Transverse colon (tissue), 3 donors: ENCODE measurements at regions not wholly inside any gene's neighbourhood (a gene's known extent, or its start where the extent isn't known, plus 50 kb on each side); places are given as distances from the start of the nearest gene placed in this dataset.

Experiments
- EP300 ChIP-seq: sonication (generic); formaldehyde crosslinking; IDR thresholded peaks from one replicate; pipeline ENCODE4 v1.6.1; 2017; ENCODE audit warnings: antibody characterized with exemption, low read depth
- POLR2A ChIP-seq: fragments of 450-650 bp; IDR thresholded peaks from one replicate; pipeline ENCODE4 v1.6.1; 2016; ENCODE audit warnings: antibody characterized with exemption, mild to moderate bottlenecking, moderate library complexity
- TF ChIP-seq, protein P1 (sequence below), 5 experiments: fragments of 200-600 bp in 3 of 5; fragments of 450-650 bp in 2 of 5; sonication (generic) in 3 of 5; IDR thresholded peaks; 1 replicate in 2 of 5; 2 replicates in 3 of 5; pipeline ENCODE4 v1.5.1; 2016 to 2017; ENCODE audit warnings: antibody characterized with exemption in 5 of 5, inconsistent platforms in 3 of 5, mild to moderate bottlenecking in 2 of 5, moderate library complexity in 1 of 5

DNA sequence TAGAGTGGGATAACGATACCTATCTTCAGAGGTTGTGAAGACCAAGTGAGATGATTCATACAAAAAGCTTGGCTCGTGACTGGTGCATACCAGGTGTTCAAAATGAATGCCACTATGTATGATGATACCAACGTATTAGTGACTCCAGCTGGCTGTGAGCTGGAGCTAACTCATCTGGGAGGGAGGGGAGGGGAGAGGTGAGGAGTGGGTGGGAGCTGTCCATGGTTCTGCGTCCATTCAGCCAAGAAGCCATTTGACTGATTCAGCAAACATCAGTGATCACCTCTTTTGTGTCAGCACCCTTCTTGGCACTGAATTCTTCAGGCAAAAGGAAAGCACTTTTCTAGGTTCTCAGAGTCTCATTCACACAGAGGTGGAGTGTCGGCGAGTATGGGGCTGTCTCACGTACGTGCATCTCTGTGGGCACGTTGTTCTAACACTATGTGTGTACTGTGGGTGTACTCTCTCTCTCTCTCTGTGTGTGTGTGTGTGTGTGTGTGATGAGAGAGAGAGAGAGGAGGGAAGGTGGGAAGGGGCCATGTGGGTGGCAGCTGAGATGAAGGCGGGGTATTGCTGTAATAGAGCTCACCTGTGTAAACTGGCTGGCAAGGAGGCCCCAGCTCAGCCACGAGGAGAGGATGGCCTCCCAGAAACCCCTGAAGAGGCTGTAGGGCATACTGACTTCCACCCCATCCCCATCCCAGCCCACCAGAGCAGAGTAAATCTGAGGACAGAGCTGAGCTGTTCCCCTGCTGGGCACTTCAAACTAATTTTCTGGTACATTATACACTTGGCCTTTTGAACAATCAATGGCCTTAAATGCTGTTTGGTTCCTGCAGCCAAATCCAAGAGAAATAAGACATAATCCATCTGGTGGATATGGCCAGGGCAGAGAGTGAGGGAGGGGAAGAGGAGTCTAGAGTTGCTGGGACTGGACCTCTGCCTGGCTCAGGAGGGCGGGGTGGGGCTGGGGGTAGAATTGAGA is 96.1 kb upstream of the THY1 start:
- TF ChIP-seq, protein P1, sequence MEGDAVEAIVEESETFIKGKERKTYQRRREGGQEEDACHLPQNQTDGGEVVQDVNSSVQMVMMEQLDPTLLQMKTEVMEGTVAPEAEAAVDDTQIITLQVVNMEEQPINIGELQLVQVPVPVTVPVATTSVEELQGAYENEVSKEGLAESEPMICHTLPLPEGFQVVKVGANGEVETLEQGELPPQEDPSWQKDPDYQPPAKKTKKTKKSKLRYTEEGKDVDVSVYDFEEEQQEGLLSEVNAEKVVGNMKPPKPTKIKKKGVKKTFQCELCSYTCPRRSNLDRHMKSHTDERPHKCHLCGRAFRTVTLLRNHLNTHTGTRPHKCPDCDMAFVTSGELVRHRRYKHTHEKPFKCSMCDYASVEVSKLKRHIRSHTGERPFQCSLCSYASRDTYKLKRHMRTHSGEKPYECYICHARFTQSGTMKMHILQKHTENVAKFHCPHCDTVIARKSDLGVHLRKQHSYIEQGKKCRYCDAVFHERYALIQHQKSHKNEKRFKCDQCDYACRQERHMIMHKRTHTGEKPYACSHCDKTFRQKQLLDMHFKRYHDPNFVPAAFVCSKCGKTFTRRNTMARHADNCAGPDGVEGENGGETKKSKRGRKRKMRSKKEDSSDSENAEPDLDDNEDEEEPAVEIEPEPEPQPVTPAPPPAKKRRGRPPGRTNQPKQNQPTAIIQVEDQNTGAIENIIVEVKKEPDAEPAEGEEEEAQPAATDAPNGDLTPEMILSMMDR (IDR thresholded peaks at IDR 0.05) = no peak
- TF ChIP-seq POLR2A = no peak
- TF ChIP-seq EP300 = no peak
